IgD-negative memory B cell (primary cell): ENCODE measurements at regions not wholly inside any gene's neighbourhood (a gene's known extent, or its start where the extent isn't known, plus 50 kb on each side); places are given as distances from the start of the nearest gene placed in this dataset.

Experiments
- H3K27ac Mint-ChIP-seq, 3 donors: one replicate each; pipeline ENCODE4 v1.8.0; 2020 to 2022; ENCODE audit warnings: mild to moderate bottlenecking in 3 of 3, mixed read lengths in 3 of 3, moderate library complexity in 1 of 3
- H3K27me3 Mint-ChIP-seq: one replicate; pipeline ENCODE4 v1.8.0; 2021; ENCODE audit warnings: mixed read lengths
- H3K36me3 Mint-ChIP-seq: one replicate; pipeline ENCODE4 v1.8.0; 2020; ENCODE audit warnings: mild to moderate bottlenecking, mixed read lengths
- H3K4me1 Mint-ChIP-seq, 3 donors: one replicate each; pipeline ENCODE4 v1.8.0; 2020 to 2022; ENCODE audit warnings: mixed read lengths in 3 of 3, mild to moderate bottlenecking in 1 of 3
- H3K4me3 Mint-ChIP-seq, 4 donors: one replicate each; pipeline ENCODE4 v1.8.0; 2020 to 2022; ENCODE audit warnings: mild to moderate bottlenecking in 4 of 4, mixed read lengths in 4 of 4, moderate library complexity in 3 of 4
- H3K9me3 Mint-ChIP-seq, 3 donors: one replicate each; pipeline ENCODE4 v1.8.0; 2020 to 2021; ENCODE audit warnings: mixed read lengths in 3 of 3, mild to moderate bottlenecking in 1 of 3

GRCh38 chr7:155883491-155884224 is 71.4 kb upstream of the SHH start:
- peaks cover 4% of the 10 kb centered on the region for H3K27me3 Mint-ChIP-seq
- no peak overlapping the region for H3K27ac Mint-ChIP-seq
- H3K4me3 Mint-ChIP-seq = no peak overlapping the region
- no peaks in the 10 kb centered on the region for H3K36me3 Mint-ChIP-seq
- no peaks in the 10 kb centered on the region for H3K4me1 Mint-ChIP-seq
- H3K9me3 Mint-ChIP-seq = peaks cover 0 to 3% (median 0%) of the 10 kb centered on the region in 3 donors

GRCh38 chr7:155882596-155882995 is 70.3 kb upstream of the SHH start:
- Mint-ChIP-seq H3K9me3 (peaks cover 0 to 3% (median 0%) of the 10 kb centered on the region in 3 donors), H3K27ac (no peak overlapping the region), H3K4me3 (no peak overlapping the region), H3K27me3 (no peaks in the 10 kb centered on the region), H3K36me3 (no peaks in the 10 kb centered on the region), H3K4me1 (no peaks in the 10 kb centered on the region)

- no peaks in the 10 kb centered on the region for H3K4me1 Mint-ChIP-seq
- peaks cover 0 to 3% (median 0%) of the 10 kb centered on the region in 3 donors for H3K9me3 Mint-ChIP-seq
- H3K4me3 Mint-ChIP-seq = peak overlapping the region in 1 of 4 donors; percentile 59
- no peaks in the 10 kb centered on the region for H3K27me3 Mint-ChIP-seq
- H3K27ac Mint-ChIP-seq = peak overlapping the region in 1 of 3 donors; percentile 57
- no peaks in the 10 kb centered on the region for H3K36me3 Mint-ChIP-seq
These were observed 69.4 kb upstream of the SHH start for GRCh38 chr7:155881471-155882350.

- Mint-ChIP-seq H3K4me3 (no peak overlapping the region), H3K4me1 (no peaks in the 10 kb centered on the region), H3K9me3 (peaks cover 0 to 3% (median 0%) of the 10 kb centered on the region in 3 donors), H3K27ac (no peak overlapping the region), H3K27me3 (no peaks in the 10 kb centered on the region), H3K36me3 (no peaks in the 10 kb centered on the region)
These were observed 68.5 kb upstream of the SHH start for GRCh38 chr7:155880721-155881120.

- Mint-ChIP-seq H3K27me3 (no peaks in the 10 kb centered on the region), H3K36me3 (no peaks in the 10 kb centered on the region), H3K9me3 (peaks cover 0 to 3% (median 0%) of the 10 kb centered on the region in 3 donors), H3K4me3 (no peak overlapping the region), H3K4me1 (no peaks in the 10 kb centered on the region), H3K27ac (no peak overlapping the region)
These were observed 67.3 kb upstream of the SHH start for GRCh38 chr7:155879592-155879991.

GRCh38 chr7:155878674-155879073 is 66.4 kb upstream of the SHH start:
- Mint-ChIP-seq H3K4me3 (no peak overlapping the region), H3K27ac (no peak overlapping the region), H3K4me1 (no peaks in the 10 kb centered on the region), H3K36me3 (no peaks in the 10 kb centered on the region), H3K27me3 (no peaks in the 10 kb centered on the region), H3K9me3 (peaks cover 0 to 3% (median 0%) of the 10 kb centered on the region in 3 donors)

GRCh38 chr7:155878250-155878649 is 66.0 kb upstream of the SHH start:
- H3K4me3 Mint-ChIP-seq = no peak overlapping the region
- H3K4me1 Mint-ChIP-seq = no peaks in the 10 kb centered on the region
- no peaks in the 10 kb centered on the region for H3K36me3 Mint-ChIP-seq

GRCh38 chr7:155877167-155877566 is 64.9 kb upstream of the SHH start:
- Mint-ChIP-seq H3K4me1 (no peaks in the 10 kb centered on the region), H3K27ac (no peak overlapping the region), H3K36me3 (no peaks in the 10 kb centered on the region), H3K4me3 (no peak overlapping the region), H3K9me3 (peaks cover 0 to 3% (median 0%) of the 10 kb centered on the region in 3 donors), H3K27me3 (no peaks in the 10 kb centered on the region)

More at GRCh38 chr7:155878250-155878649, 66.0 kb upstream of the SHH start:
- H3K27ac Mint-ChIP-seq = no peak overlapping the region
- no peaks in the 10 kb centered on the region for H3K27me3 Mint-ChIP-seq
- H3K9me3 Mint-ChIP-seq = peaks cover 0 to 3% (median 0%) of the 10 kb centered on the region in 3 donors

GRCh38 chr7:155874411-155874810 is 62.1 kb upstream of the SHH start:
- H3K4me1 Mint-ChIP-seq = no peaks in the 10 kb centered on the region
- H3K27me3 Mint-ChIP-seq = no peaks in the 10 kb centered on the region
- H3K36me3 Mint-ChIP-seq = no peaks in the 10 kb centered on the region

GRCh38 chr7:155874010-155874409 is 61.7 kb upstream of the SHH start:
- Mint-ChIP-seq H3K27ac (no peak overlapping the region), H3K4me3 (peak overlapping the region in 1 of 4 donors; percentile 73), H3K9me3 (peaks cover 0 to 3% (median 0%) of the 10 kb centered on the region in 3 donors), H3K27me3 (no peaks in the 10 kb centered on the region), H3K4me1 (no peaks in the 10 kb centered on the region), H3K36me3 (no peaks in the 10 kb centered on the region)

More at GRCh38 chr7:155874411-155874810, 62.1 kb upstream of the SHH start:
- Mint-ChIP-seq H3K27ac (no peak overlapping the region), H3K4me3 (peak overlapping the region in 1 of 4 donors; percentile 73), H3K9me3 (peaks cover 0 to 2% (median 0%) of the 10 kb centered on the region in 3 donors)

- Mint-ChIP-seq H3K4me1 (no peaks in the 10 kb centered on the region), H3K9me3 (peaks cover 2 to 7% (median 2%) of the 10 kb centered on the region in 3 donors), H3K4me3 (no peak overlapping the region), H3K27ac (no peak overlapping the region), H3K27me3 (no peaks in the 10 kb centered on the region), H3K36me3 (no peaks in the 10 kb centered on the region)
These were observed 60.6 kb upstream of the SHH start for GRCh38 chr7:155872678-155873369.

- no peaks in the 10 kb centered on the region for H3K4me1 Mint-ChIP-seq
These were observed 58.9 kb upstream of the SHH start for GRCh38 chr7:155871211-155871610.

GRCh38 chr7:155870334-155871180 is 58.3 kb upstream of the SHH start:
- H3K9me3 Mint-ChIP-seq = peaks cover 2 to 7% (median 2%) of the 10 kb centered on the region in 3 donors
- H3K4me1 Mint-ChIP-seq = no peaks in the 10 kb centered on the region
- H3K27ac Mint-ChIP-seq = no peak overlapping the region
- no peak overlapping the region for H3K4me3 Mint-ChIP-seq
- H3K36me3 Mint-ChIP-seq = no peaks in the 10 kb centered on the region
- no peaks in the 10 kb centered on the region for H3K27me3 Mint-ChIP-seq

More at GRCh38 chr7:155871211-155871610, 58.9 kb upstream of the SHH start:
- Mint-ChIP-seq H3K9me3 (peaks cover 2 to 7% (median 2%) of the 10 kb centered on the region in 3 donors), H3K4me3 (no peak overlapping the region), H3K27me3 (no peaks in the 10 kb centered on the region), H3K36me3 (no peaks in the 10 kb centered on the region), H3K27ac (no peak overlapping the region)

- H3K27ac Mint-ChIP-seq = no peak overlapping the region
- H3K36me3 Mint-ChIP-seq = no peaks in the 10 kb centered on the region
- peaks cover 2 to 7% (median 2%) of the 10 kb centered on the region in 3 donors for H3K9me3 Mint-ChIP-seq
- H3K4me1 Mint-ChIP-seq = no peaks in the 10 kb centered on the region
- peaks cover 3% of the 10 kb centered on the region for H3K27me3 Mint-ChIP-seq
- H3K4me3 Mint-ChIP-seq = no peak overlapping the region
These were observed 57.5 kb upstream of the SHH start for GRCh38 chr7:155869784-155870076.
